ENCODE measurements at regions not wholly inside any gene's neighbourhood (a gene's known extent, or its start where the extent isn't known, plus 50 kb on each side); places are given as distances from the start of the nearest gene placed in this dataset.
"Not testable (repeated sequence)": the region's sequence is repeated elsewhere in the genome, so short reads cannot be mapped to it uniquely, and the experiment has no call there.

GRCh38 chr12:127790376-127790775, 476.6 kb upstream of the TMEM132C start:
- no peak for DNase-seq (ENCODE audit: low read depth in 2 of 2)

GRCh38 chr12:127791217-127791616, 475.8 kb upstream of the TMEM132C start:
- no peak for DNase-seq (ENCODE audit: low read depth in 2 of 2)

- DNase-seq (ENCODE audit: low read depth in 2 of 2), result no peak
Observed at GRCh38 chr12:127797918-127798317, 469.1 kb upstream of the TMEM132C start.

GRCh38 chr12:127802271-127802670, 464.7 kb upstream of the TMEM132C start:
- DNase-seq (ENCODE audit: low read depth in 2 of 2), result no peak

- DNase-seq (ENCODE audit: low read depth in 2 of 2), result no peak
Observed at GRCh38 chr12:127803545-127803944, 463.4 kb upstream of the TMEM132C start.

GRCh38 chr12:127809275-127809674, 457.7 kb upstream of the TMEM132C start:
- DNase-seq (ENCODE audit: low read depth in 2 of 2), result no peak

GRCh38 chr12:127810041-127810440, 456.9 kb upstream of the TMEM132C start:
- no peak for DNase-seq (ENCODE audit: low read depth in 2 of 2)

GRCh38 chr12:127810459-127810858, 456.5 kb upstream of the TMEM132C start:
- not testable (repeated sequence) for DNase-seq (ENCODE audit: low read depth in 2 of 2)

GRCh38 chr12:127811988-127812387, 455.0 kb upstream of the TMEM132C start:
- DNase-seq (ENCODE audit: low read depth in 2 of 2), result no peak

- DNase-seq (ENCODE audit: low read depth in 2 of 2), result no peak
Observed at GRCh38 chr12:127813147-127813546, 453.8 kb upstream of the TMEM132C start.

GRCh38 chr12:127819056-127819455, 447.9 kb upstream of the TMEM132C start:
- no peak for DNase-seq (ENCODE audit: low read depth in 2 of 2)

- DNase-seq (ENCODE audit: low read depth in 2 of 2), result no peak
Observed at GRCh38 chr12:127820271-127820670, 446.7 kb upstream of the TMEM132C start.

- no peak for DNase-seq (ENCODE audit: low read depth in 2 of 2)
Observed at GRCh38 chr12:127820846-127821245, 446.1 kb upstream of the TMEM132C start.

- DNase-seq (ENCODE audit: low read depth in 2 of 2), result no peak
Observed at GRCh38 chr12:127822809-127823411, 444.1 kb upstream of the TMEM132C start.

GRCh38 chr12:127823801-127824200, 443.2 kb upstream of the TMEM132C start:
- DNase-seq (ENCODE audit: low read depth in 2 of 2), result no peak

- DNase-seq (ENCODE audit: low read depth in 2 of 2), result no peak
Observed at GRCh38 chr12:127829281-127830064, 437.5 kb upstream of the TMEM132C start.

- no peak for DNase-seq (ENCODE audit: low read depth in 2 of 2)
Observed at GRCh38 chr12:127830065-127830460, 436.9 kb upstream of the TMEM132C start.

GRCh38 chr12:127830730-127831129, 436.2 kb upstream of the TMEM132C start:
- no peak for DNase-seq (ENCODE audit: low read depth in 2 of 2)

GRCh38 chr12:127832172-127832571, 434.8 kb upstream of the TMEM132C start:
- DNase-seq (ENCODE audit: low read depth in 2 of 2), result no peak

GRCh38 chr12:127836802-127837201, 430.2 kb upstream of the TMEM132C start:
- DNase-seq (ENCODE audit: low read depth in 2 of 2), result not testable (repeated sequence)

- no peak for DNase-seq (ENCODE audit: low read depth in 2 of 2)
Observed at GRCh38 chr12:127857661-127858060, 409.3 kb upstream of the TMEM132C start.

GRCh38 chr12:127860536-127860935, 406.4 kb upstream of the TMEM132C start:
- DNase-seq (ENCODE audit: low read depth in 2 of 2), result no peak

- DNase-seq (ENCODE audit: low read depth in 2 of 2), result no peak
Observed at GRCh38 chr12:127861406-127861805, 405.6 kb upstream of the TMEM132C start.
